ENCODE measurements at regions not wholly inside any gene's neighbourhood (a gene's known extent, or its start where the extent isn't known, plus 50 kb on each side); places are given as distances from the start of the nearest gene placed in this dataset.

DNA sequence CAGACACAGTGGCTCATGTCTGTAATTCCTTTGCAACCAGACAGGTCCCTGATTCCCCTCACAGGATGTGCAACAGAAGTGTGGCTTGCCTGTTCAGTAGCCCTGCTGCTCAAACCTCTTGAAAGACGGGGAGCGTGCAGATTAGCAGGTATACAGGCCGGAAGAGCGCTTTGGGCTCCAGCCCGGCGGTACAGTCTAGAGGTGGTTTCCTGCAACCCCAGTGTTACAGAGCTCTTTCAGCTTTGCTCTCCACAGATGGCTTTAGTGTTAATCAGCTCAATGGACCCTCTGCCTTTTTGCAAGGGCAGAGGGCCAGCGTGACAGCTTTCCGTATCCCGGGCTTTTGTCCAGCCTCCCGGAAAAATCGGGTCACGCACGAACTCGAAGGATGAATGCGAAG is 67.2 kb upstream of the TNFRSF21 start:
- TF ChIP-seq CTCF (IDR thresholded peaks at IDR 0.05; ENCODE audit: low read depth, low read length, missing input control) = no peak
- no peak for TF ChIP-seq GABPA (IDR thresholded peaks at IDR 0.05 in 1 of 2, conservative IDR thresholded peaks at IDR 0.05 in 1 of 2)
- no peak for TF ChIP-seq JUND (IDR thresholded peaks at IDR 0.05)
- TF ChIP-seq, protein P1, sequence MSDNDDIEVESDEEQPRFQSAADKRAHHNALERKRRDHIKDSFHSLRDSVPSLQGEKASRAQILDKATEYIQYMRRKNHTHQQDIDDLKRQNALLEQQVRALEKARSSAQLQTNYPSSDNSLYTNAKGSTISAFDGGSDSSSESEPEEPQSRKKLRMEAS (IDR thresholded peaks at IDR 0.05) = no peak
